GM12872 (cell line): ENCODE measurements at regions not wholly inside any gene's neighbourhood (a gene's known extent, or its start where the extent isn't known, plus 50 kb on each side); places are given as distances from the start of the nearest gene placed in this dataset.

Source experiments
- CTCF ChIP-seq: IDR thresholded peaks from 3 replicates; pipeline ENCODE4 v1.5.1; 2011; ENCODE audit warnings: low read depth, mild to moderate bottlenecking, low read length, moderate library complexity; ENCODE audit not compliant: insufficient read depth

GRCh38 chr12:115070313-115070712 lies 386.3 kb upstream of the TBX3 start:
- no peak for TF ChIP-seq CTCF

GRCh38 chr12:115064296-115064695 lies 380.3 kb upstream of the TBX3 start:
- no peak for TF ChIP-seq CTCF

- TF ChIP-seq CTCF = no peak
Measured at GRCh38 chr12:115062741-115063140, 378.8 kb upstream of the TBX3 start.

DNA sequence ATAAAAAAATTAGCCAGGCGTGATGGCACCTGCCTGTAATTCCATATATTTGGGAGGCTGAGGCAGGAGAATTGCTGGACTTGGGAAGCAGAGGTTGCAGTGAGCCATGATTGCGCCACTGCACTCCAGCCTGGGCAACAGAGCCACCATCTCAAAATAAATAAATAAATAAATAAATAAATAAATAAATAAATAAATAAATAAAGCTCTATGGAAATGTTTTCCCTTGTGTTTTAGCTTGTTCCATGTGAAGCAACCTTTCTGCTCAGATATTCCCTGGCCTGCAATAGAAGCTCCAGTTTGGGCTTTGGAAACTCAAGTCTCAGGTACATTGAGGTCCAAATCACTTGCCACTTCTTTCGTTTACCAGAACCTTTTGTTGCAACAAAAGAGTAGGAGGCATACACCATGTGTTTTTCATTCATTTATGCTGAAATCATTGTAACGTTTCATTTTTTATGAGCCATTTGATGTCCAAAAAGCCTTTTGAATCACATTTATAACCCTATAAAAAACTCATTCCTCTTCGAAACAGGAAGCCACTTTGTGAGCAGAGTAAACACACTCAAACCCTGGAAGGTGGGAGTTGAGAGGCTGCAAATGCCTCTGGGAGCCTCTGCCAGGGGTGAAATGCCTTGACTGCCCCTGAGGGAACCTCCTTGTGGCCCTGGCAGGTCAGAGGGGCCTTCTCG lies 376.6 kb upstream of the TBX3 start:
- TF ChIP-seq CTCF = no peak

- TF ChIP-seq CTCF = no peak
Measured at GRCh38 chr12:115057445-115057844, 373.5 kb upstream of the TBX3 start.

- no peak for TF ChIP-seq CTCF
Measured at GRCh38 chr12:115051378-115051777, 367.4 kb upstream of the TBX3 start.

DNA sequence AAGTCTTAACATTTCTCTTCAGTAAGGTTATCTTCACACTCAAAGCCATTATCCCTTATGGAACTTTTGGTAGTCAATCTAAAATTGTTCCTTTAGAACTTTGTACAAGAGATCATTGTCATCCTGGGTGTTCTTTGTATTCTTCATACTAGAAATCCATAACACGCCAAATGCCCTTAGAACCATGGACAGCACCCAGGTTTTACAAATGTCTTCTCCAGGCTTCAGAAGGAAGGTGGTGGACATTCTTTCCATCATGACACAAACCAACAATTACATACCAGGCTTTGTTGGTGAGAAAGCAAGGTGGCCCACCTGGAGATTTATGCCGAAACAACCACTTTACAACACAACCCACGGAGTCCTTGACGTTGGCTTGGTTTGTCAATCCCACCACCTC lies 365.6 kb upstream of the TBX3 start:
- TF ChIP-seq CTCF = no peak
